ENCODE measurements at regions not wholly inside any gene's neighbourhood (a gene's known extent, or its start where the extent isn't known, plus 50 kb on each side); places are given as distances from the start of the nearest gene placed in this dataset.

DNA sequence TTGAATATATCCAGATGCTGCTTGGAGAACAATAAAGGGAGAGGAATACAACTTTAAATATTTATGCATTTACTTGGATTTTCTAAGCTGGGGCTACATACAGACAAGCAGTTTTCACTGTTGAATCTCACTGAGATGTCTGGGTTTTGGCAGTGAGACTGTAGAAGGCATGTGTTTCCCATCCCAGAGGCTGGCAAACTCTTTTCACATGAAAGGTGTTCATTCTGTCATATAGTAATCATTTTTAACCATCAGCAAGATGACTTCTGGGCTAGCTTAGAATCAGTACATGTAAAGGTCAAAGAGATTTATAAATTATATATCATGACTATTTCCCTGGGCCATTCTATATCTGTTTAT, 218.7 kb upstream of the SGO1 start:
- Histone ChIP-seq H3K9me2 (ENCODE audit: insufficient read depth, low read length) (no peaks in the 10 kb centered on the region), H3K4me3 (ENCODE audit: low read length) (no peak overlapping the region), H2AFZ (ENCODE audit: low read depth, low read length) (no peak overlapping the region), H3K79me2 (replicated peaks; ENCODE audit: insufficient read depth, low read length) (no peaks in the 10 kb centered on the region), H3F3A (ENCODE audit: insufficient read depth, low read length, poor library complexity, severe bottlenecking) (no peaks in the 10 kb centered on the region), H3K9ac (ENCODE audit: low read length) (no peak overlapping the region), H4K20me1 (ENCODE audit: insufficient read depth) (no peaks in the 10 kb centered on the region), H3K27ac (ENCODE audit: low read length) (no peak overlapping the region), H3K9me3 (ENCODE audit: low read length) (no peaks in the 10 kb centered on the region), H3K36me3 (ENCODE audit: insufficient read depth, low read length) (no peaks in the 10 kb centered on the region), H3K4me2 (ENCODE audit: low read length) (no peak overlapping the region), H3K27me3 (ENCODE audit: insufficient read depth, low read depth, low read length) (no peaks in the 10 kb centered on the region)
- TF ChIP-seq EZH2 (IDR thresholded peaks at IDR 0.05; ENCODE audit: borderline replicate concordance, insufficient read depth, low read length, poor library complexity, severe bottlenecking) (no peak), MXI1 (conservative IDR thresholded peaks at IDR 0.05; ENCODE audit: poor library complexity, severe bottlenecking) (no peak), TAF1 (IDR thresholded peaks at IDR 0.05; ENCODE audit: low read depth) (no peak), EP300 (conservative IDR thresholded peaks at IDR 0.05; ENCODE audit: poor library complexity, severe bottlenecking) (no peak)
- TF ChIP-seq, protein P1, sequence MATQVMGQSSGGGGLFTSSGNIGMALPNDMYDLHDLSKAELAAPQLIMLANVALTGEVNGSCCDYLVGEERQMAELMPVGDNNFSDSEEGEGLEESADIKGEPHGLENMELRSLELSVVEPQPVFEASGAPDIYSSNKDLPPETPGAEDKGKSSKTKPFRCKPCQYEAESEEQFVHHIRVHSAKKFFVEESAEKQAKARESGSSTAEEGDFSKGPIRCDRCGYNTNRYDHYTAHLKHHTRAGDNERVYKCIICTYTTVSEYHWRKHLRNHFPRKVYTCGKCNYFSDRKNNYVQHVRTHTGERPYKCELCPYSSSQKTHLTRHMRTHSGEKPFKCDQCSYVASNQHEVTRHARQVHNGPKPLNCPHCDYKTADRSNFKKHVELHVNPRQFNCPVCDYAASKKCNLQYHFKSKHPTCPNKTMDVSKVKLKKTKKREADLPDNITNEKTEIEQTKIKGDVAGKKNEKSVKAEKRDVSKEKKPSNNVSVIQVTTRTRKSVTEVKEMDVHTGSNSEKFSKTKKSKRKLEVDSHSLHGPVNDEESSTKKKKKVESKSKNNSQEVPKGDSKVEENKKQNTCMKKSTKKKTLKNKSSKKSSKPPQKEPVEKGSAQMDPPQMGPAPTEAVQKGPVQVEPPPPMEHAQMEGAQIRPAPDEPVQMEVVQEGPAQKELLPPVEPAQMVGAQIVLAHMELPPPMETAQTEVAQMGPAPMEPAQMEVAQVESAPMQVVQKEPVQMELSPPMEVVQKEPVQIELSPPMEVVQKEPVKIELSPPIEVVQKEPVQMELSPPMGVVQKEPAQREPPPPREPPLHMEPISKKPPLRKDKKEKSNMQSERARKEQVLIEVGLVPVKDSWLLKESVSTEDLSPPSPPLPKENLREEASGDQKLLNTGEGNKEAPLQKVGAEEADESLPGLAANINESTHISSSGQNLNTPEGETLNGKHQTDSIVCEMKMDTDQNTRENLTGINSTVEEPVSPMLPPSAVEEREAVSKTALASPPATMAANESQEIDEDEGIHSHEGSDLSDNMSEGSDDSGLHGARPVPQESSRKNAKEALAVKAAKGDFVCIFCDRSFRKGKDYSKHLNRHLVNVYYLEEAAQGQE (IDR thresholded peaks at IDR 0.05; ENCODE audit: borderline replicate concordance), result no peak

- Histone ChIP-seq H3K27ac (ENCODE audit: low read length) (no peak overlapping the region), H3K9ac (ENCODE audit: low read length) (no peak overlapping the region), H3K27me3 (ENCODE audit: insufficient read depth, low read depth, low read length) (no peaks in the 10 kb centered on the region), H3K4me2 (ENCODE audit: low read length) (no peak overlapping the region), H3K79me2 (replicated peaks; ENCODE audit: insufficient read depth, low read length) (no peaks in the 10 kb centered on the region), H4K20me1 (ENCODE audit: insufficient read depth) (no peaks in the 10 kb centered on the region), H3F3A (ENCODE audit: insufficient read depth, low read length, poor library complexity, severe bottlenecking) (no peaks in the 10 kb centered on the region), H3K9me3 (ENCODE audit: low read length) (no peaks in the 10 kb centered on the region), H3K9me2 (ENCODE audit: insufficient read depth, low read length) (no peaks in the 10 kb centered on the region), H2AFZ (ENCODE audit: low read depth, low read length) (no peak overlapping the region), H3K36me3 (ENCODE audit: insufficient read depth, low read length) (no peaks in the 10 kb centered on the region), H3K4me3 (ENCODE audit: low read length) (no peak overlapping the region)
- TF ChIP-seq, protein P1 (IDR thresholded peaks at IDR 0.05; ENCODE audit: borderline replicate concordance), result no peak
- TF ChIP-seq TAF1 (IDR thresholded peaks at IDR 0.05; ENCODE audit: low read depth), result no peak
- TF ChIP-seq MXI1 (conservative IDR thresholded peaks at IDR 0.05; ENCODE audit: poor library complexity, severe bottlenecking), result no peak
- TF ChIP-seq EZH2 (IDR thresholded peaks at IDR 0.05; ENCODE audit: borderline replicate concordance, insufficient read depth, low read length, poor library complexity, severe bottlenecking), result no peak
- no peak for TF ChIP-seq EP300 (conservative IDR thresholded peaks at IDR 0.05; ENCODE audit: poor library complexity, severe bottlenecking)
- TF ChIP-seq, protein P2, sequence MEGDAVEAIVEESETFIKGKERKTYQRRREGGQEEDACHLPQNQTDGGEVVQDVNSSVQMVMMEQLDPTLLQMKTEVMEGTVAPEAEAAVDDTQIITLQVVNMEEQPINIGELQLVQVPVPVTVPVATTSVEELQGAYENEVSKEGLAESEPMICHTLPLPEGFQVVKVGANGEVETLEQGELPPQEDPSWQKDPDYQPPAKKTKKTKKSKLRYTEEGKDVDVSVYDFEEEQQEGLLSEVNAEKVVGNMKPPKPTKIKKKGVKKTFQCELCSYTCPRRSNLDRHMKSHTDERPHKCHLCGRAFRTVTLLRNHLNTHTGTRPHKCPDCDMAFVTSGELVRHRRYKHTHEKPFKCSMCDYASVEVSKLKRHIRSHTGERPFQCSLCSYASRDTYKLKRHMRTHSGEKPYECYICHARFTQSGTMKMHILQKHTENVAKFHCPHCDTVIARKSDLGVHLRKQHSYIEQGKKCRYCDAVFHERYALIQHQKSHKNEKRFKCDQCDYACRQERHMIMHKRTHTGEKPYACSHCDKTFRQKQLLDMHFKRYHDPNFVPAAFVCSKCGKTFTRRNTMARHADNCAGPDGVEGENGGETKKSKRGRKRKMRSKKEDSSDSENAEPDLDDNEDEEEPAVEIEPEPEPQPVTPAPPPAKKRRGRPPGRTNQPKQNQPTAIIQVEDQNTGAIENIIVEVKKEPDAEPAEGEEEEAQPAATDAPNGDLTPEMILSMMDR (IDR thresholded peaks at IDR 0.05; ENCODE audit: poor library complexity, severe bottlenecking), result no peak
- no peak for TF ChIP-seq RAD21 (conservative IDR thresholded peaks at IDR 0.05)
- no peak for TF ChIP-seq SMC3 (conservative IDR thresholded peaks at IDR 0.05; ENCODE audit: poor library complexity)
- TF ChIP-seq POLR2AphosphoS5 (IDR thresholded peaks at IDR 0.05), result no peak
These were observed 218.2 kb upstream of the SGO1 start for GRCh38 chr3:20403986-20404740.

All from neural cell (in vitro differentiated cells).